ENCODE measurements at regions not wholly inside any gene's neighbourhood (a gene's known extent, or its start where the extent isn't known, plus 50 kb on each side); places are given as distances from the start of the nearest gene placed in this dataset.

GRCh38 chr1:147099192-147099591 lies 73.1 kb downstream of the PRKAB2 start:
- TF ChIP-seq, protein P1, sequence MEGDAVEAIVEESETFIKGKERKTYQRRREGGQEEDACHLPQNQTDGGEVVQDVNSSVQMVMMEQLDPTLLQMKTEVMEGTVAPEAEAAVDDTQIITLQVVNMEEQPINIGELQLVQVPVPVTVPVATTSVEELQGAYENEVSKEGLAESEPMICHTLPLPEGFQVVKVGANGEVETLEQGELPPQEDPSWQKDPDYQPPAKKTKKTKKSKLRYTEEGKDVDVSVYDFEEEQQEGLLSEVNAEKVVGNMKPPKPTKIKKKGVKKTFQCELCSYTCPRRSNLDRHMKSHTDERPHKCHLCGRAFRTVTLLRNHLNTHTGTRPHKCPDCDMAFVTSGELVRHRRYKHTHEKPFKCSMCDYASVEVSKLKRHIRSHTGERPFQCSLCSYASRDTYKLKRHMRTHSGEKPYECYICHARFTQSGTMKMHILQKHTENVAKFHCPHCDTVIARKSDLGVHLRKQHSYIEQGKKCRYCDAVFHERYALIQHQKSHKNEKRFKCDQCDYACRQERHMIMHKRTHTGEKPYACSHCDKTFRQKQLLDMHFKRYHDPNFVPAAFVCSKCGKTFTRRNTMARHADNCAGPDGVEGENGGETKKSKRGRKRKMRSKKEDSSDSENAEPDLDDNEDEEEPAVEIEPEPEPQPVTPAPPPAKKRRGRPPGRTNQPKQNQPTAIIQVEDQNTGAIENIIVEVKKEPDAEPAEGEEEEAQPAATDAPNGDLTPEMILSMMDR (IDR thresholded peaks at IDR 0.05) = no peak
- no peak for TF ChIP-seq POLR2AphosphoS5 (IDR thresholded peaks at IDR 0.05; ENCODE audit: insufficient read depth in 1 of 2, low read depth in 1 of 2)

All from vagina (tissue), 2 donors.